ENCODE measurements at regions not wholly inside any gene's neighbourhood (a gene's known extent, or its start where the extent isn't known, plus 50 kb on each side); places are given as distances from the start of the nearest gene placed in this dataset.

- no peak for TF ChIP-seq EZH2 (IDR thresholded peaks at IDR 0.05; ENCODE audit: low read length, missing control alignments)
- TF ChIP-seq, protein P1, sequence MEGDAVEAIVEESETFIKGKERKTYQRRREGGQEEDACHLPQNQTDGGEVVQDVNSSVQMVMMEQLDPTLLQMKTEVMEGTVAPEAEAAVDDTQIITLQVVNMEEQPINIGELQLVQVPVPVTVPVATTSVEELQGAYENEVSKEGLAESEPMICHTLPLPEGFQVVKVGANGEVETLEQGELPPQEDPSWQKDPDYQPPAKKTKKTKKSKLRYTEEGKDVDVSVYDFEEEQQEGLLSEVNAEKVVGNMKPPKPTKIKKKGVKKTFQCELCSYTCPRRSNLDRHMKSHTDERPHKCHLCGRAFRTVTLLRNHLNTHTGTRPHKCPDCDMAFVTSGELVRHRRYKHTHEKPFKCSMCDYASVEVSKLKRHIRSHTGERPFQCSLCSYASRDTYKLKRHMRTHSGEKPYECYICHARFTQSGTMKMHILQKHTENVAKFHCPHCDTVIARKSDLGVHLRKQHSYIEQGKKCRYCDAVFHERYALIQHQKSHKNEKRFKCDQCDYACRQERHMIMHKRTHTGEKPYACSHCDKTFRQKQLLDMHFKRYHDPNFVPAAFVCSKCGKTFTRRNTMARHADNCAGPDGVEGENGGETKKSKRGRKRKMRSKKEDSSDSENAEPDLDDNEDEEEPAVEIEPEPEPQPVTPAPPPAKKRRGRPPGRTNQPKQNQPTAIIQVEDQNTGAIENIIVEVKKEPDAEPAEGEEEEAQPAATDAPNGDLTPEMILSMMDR (conservative IDR thresholded peaks at IDR 0.05 in 1 of 2, IDR thresholded peaks at IDR 0.05 in 1 of 2; ENCODE audit: low read depth in 1 of 2, low read length in 2 of 2) = no peak
- H4K20me1 ChIP-seq (ENCODE audit: control insufficient read depth, extremely low read depth, insufficient read depth, low read length) = no peaks in the 10 kb centered on the region
- no peaks in the 10 kb centered on the region for H3K9me3 ChIP-seq (ENCODE audit: control insufficient read depth, insufficient read depth, low read depth, low read length)
- no peak overlapping the region for H2AFZ ChIP-seq (ENCODE audit: low read length)
- H3K79me2 ChIP-seq (ENCODE audit: control insufficient read depth, insufficient read depth, low read length) = no peaks in the 10 kb centered on the region
- H3K36me3 ChIP-seq (ENCODE audit: control insufficient read depth, insufficient read depth, low read length) = no peaks in the 10 kb centered on the region
- H3K27ac ChIP-seq (ENCODE audit: insufficient read depth, low read length) = no peak overlapping the region
- no peak for DNase-seq (ENCODE audit: low read depth in 2 of 2)
- no peaks in the 10 kb centered on the region for H3K4me1 ChIP-seq (ENCODE audit: control insufficient read depth, extremely low read depth, insufficient read depth, low read length)
- H3K4me3 ChIP-seq (replicated peaks in 1 of 4; ENCODE audit: control extremely low read depth in 1 of 4, insufficient read depth in 1 of 4, low read depth in 3 of 4, low read length in 4 of 4) = no peak overlapping the region
- no peaks in the 10 kb centered on the region for H3K27me3 ChIP-seq (ENCODE audit: control insufficient read depth, insufficient read depth, low read length)
- no peak overlapping the region for H3K9ac ChIP-seq (ENCODE audit: insufficient read depth, low read length)
- H3K4me2 ChIP-seq (ENCODE audit: extremely low read depth, insufficient read depth, low read length) = no peak overlapping the region
These were observed 99.9 kb downstream of the TEX29 start for GRCh38 chr13:111420113-111420876.

- Histone ChIP-seq H3K27me3 (ENCODE audit: control insufficient read depth, insufficient read depth, low read length) (no peaks in the 10 kb centered on the region), H2AFZ (ENCODE audit: low read length) (no peak overlapping the region), H3K4me3 (replicated peaks in 1 of 4; ENCODE audit: control extremely low read depth in 1 of 4, insufficient read depth in 1 of 4, low read depth in 3 of 4, low read length in 4 of 4) (no peak overlapping the region), H3K36me3 (ENCODE audit: control insufficient read depth, insufficient read depth, low read length) (no peaks in the 10 kb centered on the region), H3K4me2 (ENCODE audit: extremely low read depth, insufficient read depth, low read length) (no peak overlapping the region), H3K9me3 (ENCODE audit: control insufficient read depth, insufficient read depth, low read depth, low read length) (no peaks in the 10 kb centered on the region), H3K9ac (ENCODE audit: insufficient read depth, low read length) (no peak overlapping the region), H3K79me2 (ENCODE audit: control insufficient read depth, insufficient read depth, low read length) (no peaks in the 10 kb centered on the region), H3K4me1 (ENCODE audit: control insufficient read depth, extremely low read depth, insufficient read depth, low read length) (no peaks in the 10 kb centered on the region), H4K20me1 (ENCODE audit: control insufficient read depth, extremely low read depth, insufficient read depth, low read length) (no peaks in the 10 kb centered on the region), H3K27ac (ENCODE audit: insufficient read depth, low read length) (no peak overlapping the region)
- no peak for DNase-seq (ENCODE audit: low read depth in 2 of 2)
- no peak for TF ChIP-seq EZH2 (IDR thresholded peaks at IDR 0.05; ENCODE audit: low read length, missing control alignments)
- TF ChIP-seq, protein P1 (conservative IDR thresholded peaks at IDR 0.05 in 1 of 2, IDR thresholded peaks at IDR 0.05 in 1 of 2; ENCODE audit: low read depth in 1 of 2, low read length in 2 of 2) = no peak
These were observed 100.8 kb downstream of the TEX29 start for GRCh38 chr13:111421216-111421615.

DNA sequence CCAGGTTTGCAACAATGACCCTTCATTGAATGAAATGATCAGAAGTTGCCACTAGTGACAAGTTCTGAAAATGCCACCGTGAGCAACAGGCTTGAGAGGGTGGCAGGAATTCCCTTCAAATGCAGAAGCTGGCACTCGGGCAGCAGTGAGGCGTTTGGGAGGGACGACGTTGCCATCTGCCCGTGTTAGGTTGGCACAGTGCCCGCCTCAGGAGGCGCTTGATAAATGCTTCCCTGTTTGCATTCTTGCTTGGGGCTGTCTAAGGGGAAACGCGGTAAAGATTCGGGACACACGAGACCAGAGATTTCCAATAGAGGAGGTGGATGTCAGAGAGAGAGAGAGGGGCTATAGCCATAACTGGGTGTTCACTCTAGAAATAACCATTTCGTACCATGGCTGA is 101.9 kb downstream of the TEX29 start:
- Histone ChIP-seq H3K9ac (ENCODE audit: insufficient read depth, low read length) (no peak overlapping the region), H4K20me1 (ENCODE audit: control insufficient read depth, extremely low read depth, insufficient read depth, low read length) (no peaks in the 10 kb centered on the region), H2AFZ (ENCODE audit: low read length) (no peak overlapping the region), H3K4me3 (replicated peaks in 1 of 4; ENCODE audit: control extremely low read depth in 1 of 4, insufficient read depth in 1 of 4, low read depth in 3 of 4, low read length in 4 of 4) (no peak overlapping the region), H3K4me1 (ENCODE audit: control insufficient read depth, extremely low read depth, insufficient read depth, low read length) (no peaks in the 10 kb centered on the region), H3K36me3 (ENCODE audit: control insufficient read depth, insufficient read depth, low read length) (no peaks in the 10 kb centered on the region), H3K79me2 (ENCODE audit: control insufficient read depth, insufficient read depth, low read length) (no peaks in the 10 kb centered on the region), H3K4me2 (ENCODE audit: extremely low read depth, insufficient read depth, low read length) (no peak overlapping the region), H3K27ac (ENCODE audit: insufficient read depth, low read length) (no peak overlapping the region), H3K27me3 (ENCODE audit: control insufficient read depth, insufficient read depth, low read length) (no peaks in the 10 kb centered on the region), H3K9me3 (ENCODE audit: control insufficient read depth, insufficient read depth, low read depth, low read length) (no peaks in the 10 kb centered on the region)
- TF ChIP-seq EZH2 (IDR thresholded peaks at IDR 0.05; ENCODE audit: low read length, missing control alignments) = no peak
- TF ChIP-seq, protein P1 (conservative IDR thresholded peaks at IDR 0.05 in 1 of 2, IDR thresholded peaks at IDR 0.05 in 1 of 2; ENCODE audit: low read depth in 1 of 2, low read length in 2 of 2) = no peak
- DNase-seq (ENCODE audit: low read depth in 2 of 2) = no peak
